UCSD-AML1 (cell line): ENCODE measurements at regions not wholly inside any gene's neighbourhood (a gene's known extent, or its start where the extent isn't known, plus 50 kb on each side); places are given as distances from the start of the nearest gene placed in this dataset.

ENCODE experiments used
- DNase-seq: peaks from one replicate; lab custom pipeline; 2025; ENCODE audit not compliant: unreplicated experiment; lab: John Stamatoyannopoulos, UW

DNA sequence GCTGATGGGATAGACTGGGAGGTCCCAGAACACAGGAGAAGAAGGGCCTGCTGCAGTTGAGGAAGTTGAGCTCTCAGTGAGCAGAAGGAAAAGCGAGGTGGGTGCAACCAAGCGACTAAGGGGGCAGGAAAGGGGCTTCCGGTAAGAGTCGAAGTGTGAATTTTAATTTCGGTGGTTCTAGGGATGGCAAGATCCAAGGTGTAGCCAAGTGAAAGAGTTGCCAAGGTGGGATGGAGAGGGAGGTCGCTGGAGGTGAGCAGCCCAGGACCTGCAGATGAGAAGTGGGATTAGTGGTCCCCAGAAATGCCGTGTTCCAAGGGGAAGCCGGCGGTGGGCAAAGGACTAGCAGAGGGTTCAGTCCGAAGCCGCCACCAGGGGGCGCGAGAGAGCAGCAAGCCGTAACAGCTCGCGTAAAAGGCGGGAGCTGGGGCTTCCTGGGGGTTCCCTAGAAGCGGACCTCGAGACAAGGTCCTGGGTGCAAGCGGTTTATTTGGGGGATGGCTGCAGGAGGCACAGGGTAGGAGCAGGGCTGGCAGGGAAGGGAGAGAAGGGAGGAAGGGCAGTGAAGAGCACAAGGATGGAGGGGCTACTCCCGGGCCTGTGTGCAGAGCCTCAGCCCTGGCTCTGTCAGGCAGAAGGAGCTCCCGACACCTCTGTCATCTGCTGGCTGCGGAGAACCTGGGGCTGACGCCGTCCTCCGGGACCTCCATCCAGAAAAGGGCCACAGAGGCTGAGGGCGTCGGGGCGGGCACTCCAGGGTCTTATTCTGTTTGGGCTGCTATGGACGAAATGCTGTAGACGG, 103.6 kb downstream of the PAX1 start:
- DNase-seq = peak; percentile 49

DNA sequence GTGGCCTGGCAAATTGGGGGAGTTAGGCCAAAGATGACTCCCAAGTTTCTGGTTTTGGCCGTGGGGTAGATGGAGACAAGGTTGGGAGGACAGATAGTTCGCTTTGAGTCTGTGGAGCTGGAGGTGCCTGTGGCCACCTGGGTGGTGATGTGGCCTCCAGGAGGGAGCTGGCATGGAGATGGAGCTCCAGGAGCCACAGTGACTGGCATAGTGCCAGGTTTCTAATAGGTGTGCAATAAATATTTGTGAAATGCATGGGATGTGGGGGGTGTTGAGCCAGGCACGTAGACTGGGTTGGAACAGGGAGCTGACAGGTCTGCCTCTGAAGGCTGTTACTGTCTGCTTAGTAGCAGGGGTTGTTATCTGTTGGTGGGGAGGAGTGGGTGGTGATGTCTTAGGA, 102.7 kb downstream of the PAX1 start:
- no peak for DNase-seq

DNA sequence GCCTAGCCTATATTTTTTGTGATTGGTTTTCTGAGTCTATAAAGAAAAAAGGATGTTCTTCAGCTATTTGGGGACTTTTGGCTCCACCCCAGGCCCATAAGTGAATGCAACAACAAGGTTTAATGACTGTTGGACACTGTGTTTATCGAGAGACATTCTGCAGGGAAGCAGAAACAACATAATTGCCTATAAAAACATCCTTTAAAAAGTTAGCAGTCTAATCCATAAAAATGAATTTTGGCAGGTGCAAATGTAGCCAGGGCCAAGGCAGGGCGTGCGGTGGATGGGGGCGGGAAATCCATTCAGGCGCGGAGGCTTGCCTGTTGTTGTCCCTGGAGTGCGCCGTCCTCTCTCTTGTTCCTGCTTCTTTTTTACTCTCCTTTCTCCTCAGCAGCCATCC, 99.3 kb downstream of the PAX1 start:
- DNase-seq = no peak

DNA sequence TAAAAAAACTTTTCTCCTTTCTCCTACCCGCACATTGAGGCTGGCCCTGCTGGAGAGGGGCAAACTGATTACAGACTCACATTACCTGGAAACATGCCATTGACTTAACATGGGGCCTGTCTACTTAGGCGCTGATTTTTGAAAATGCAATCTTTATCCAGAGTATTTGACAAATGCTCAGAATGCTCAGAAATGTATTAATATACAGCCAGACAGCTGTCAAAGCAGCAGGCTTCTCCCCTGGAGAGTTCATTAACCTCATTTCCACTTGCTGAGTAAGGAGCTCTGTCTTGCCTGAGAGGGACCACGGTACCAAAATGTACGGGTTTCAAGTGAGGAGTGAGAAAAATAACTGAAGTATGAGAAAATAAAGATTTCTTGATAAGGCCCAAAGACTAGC, 95.7 kb downstream of the PAX1 start:
- DNase-seq = no peak

DNA sequence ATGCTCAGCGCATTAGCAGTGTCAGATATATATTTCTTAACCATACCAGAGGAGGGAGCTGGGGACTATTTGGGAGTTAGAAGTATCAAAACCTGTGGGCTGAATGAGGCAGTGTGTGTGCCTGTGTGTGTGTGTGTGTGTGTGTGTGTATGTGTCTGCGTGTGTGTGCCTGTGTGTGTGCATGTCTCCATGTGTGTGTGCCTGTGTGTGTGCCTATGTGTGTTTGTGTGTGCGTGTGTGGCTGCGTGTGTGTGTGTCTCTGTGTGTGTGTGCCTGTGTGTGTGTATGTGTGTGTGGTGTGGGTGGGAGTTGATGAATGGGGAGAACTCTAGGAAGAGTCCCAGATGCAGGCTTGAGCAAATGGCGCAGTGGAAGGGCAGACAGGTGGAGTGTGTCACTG, 92.9 kb downstream of the PAX1 start:
- DNase-seq = no peak

DNA sequence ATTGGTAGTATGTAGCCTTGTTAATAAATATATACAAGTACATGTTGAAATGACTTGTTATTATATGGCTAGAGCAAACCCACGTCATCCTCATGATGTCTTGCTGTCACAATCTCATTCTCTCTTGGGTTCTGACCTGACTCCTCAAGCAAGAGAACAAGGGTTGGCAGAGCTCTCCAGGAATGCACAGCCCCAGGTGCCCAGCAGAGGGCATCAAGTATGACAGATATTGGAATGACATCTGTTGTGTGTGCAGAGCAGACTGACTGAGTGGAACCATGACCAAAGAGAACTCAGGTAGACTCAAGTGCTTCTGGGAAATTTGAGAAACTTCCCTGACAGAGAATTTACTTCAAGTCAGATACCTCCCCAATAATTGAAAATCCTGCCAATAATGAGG, 90.6 kb downstream of the PAX1 start:
- DNase-seq = no peak

DNA sequence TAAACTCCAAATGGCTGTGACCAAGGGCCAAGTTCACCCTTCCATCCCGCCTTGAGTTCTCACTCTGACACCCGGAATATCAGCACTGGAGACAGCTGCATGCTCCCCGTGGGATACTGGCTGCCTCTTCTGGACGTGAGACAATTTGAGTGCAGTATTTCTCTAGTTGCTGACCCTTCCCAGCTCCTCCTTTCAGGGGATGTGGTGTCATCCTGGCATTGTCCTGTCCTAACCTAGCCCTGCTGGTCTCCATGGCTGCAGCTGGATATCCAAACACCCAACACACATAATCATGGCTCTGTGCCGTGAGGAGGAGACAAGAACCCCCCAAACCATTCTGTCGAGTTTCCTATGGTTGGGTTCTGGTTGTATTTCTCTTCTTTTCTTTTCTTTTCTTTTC, 82.6 kb downstream of the PAX1 start:
- DNase-seq = no peak

DNA sequence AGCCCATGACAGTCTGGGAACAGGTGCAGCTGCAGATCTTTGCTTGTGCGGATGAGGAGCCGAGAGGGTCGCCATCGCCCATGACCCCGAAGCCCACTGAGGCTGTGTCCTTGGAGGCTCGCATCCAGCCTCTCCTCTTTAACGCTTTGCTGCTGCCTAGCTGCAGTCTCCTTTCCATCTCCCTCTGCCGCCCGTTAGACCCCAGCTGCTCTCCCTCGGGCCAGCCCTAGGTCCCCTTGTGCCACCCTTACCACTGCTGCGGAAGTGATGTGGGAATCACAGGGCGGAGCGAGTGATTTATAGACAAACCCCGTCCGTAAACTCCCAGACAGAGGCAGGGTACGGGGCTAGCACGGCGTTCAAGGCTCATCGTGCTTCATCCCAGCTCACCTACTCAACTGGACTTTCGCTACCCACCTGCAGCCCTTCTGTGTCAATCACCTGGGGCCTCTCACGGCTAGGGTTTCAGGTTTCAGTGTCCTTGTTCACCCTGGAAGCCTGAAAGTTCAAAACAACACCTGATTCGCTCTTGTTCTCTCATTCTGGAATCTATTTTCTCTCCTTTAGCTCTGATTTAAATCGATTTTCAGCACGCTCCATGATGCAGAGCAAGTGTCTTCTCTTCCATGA, 76.1 kb downstream of the PAX1 start:
- DNase-seq = no peak

DNA sequence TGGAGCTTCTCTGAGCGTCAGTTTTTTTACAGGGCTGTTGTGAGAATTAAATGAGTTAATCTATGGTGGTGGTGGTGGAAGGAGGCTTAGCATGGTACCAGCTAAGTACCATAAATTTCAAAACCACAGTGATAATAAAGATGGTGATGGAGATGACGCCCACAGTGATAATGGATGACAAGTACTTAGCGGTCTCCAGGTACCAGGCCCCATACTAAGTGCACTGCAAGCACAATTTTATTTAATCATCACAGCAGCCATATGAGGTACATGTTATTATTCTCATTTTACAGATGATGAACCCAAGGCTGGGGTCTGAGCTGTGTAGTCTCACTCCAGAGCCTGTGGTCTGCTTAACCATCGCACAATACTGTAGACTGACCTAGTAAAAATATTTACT, 75.1 kb downstream of the PAX1 start:
- DNase-seq = no peak
